ENCODE measurements at regions not wholly inside any gene's neighbourhood (a gene's known extent, or its start where the extent isn't known, plus 50 kb on each side); places are given as distances from the start of the nearest gene placed in this dataset.
A peak's percentile ranks its signal among the peaks of the same experiment; 100 is the strongest.
"Not testable (repeated sequence)": the region's sequence is repeated elsewhere in the genome, so short reads cannot be mapped to it uniquely, and the experiment has no call there.

DNA sequence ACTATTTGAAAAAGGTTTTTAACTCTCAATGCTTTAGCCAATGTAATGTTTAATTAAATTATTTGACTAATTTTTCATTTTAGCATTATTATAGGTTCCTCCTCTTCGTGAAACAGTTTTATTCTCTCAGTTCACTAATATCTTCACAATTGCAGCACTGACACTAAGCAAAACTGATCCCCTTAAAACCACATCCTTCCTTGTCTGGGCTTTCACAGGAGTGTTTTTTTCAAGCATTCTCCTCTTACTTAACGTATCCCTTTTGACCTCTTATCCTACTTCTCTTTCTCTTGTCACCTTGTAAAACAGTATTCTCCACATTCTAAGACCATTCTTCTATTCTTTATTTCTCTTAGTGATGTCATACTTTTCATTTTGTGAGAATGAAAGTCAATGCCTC, 112.8 kb downstream of the DSC3 start:
- no peak for DNase-seq

DNA sequence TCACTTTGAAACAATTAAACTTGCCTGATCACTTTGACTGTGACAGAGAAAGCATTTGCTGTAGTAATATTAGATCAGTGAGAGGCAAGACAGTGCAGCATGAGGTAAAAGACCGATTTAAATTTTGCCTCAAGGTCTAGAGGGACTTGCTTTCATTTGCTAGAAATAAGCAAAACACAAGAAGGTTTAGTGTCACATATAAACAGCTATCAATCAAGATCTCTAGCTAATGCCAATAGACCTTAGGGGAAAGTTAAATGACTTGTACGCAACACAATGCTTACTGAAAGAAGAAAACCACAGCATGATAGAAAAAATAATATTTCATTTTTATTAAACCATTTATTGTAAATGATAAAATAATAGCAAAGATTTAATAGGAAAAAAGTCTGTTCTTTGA, 113.5 kb downstream of the DSC3 start:
- DNase-seq = no peak

DNA sequence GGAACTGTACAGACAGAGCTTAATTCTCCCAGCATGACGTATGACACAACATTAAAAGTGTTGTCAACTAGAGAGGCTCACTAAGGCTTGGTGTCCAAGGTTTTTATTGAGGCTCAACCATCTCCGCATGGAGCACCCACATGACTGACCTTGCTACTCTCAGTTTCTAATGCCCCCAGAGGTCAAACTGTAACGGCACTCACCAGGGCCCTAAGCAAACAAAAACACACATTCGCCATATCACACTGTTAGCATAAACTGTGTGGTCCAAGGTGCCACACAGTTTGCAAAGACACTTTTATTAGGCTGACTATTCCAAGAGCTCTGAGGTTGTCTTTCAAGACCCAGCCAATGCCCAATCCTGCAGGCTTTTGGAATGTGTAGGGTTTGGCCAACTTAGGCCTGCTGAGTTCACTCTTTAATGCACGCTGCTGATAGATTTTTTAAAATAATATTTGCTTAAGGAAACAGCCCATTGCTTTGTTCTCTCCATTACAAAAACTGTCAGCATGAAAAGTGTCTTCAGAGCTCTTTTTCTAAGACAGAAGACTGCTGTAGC, 114.9 kb downstream of the DSC3 start:
- no peak for DNase-seq

DNA sequence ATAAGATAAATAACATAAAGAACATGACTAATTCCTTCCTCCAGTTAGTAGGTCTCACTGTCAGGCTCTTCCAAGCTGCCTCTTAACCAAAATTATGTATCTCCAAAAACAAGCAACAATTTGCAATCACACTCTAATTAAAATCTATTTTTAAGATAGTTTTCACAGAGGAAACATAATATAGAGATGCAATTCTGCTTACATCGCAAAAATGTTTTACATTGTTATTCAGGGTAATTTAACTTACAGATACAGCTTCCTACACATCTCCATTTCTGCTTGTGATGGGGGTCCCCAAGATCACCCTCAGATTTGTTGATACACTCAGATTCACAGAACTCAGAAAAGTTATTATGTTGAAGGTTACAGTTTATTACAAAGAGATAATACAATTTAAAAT, 115.5 kb downstream of the DSC3 start:
- no peak for DNase-seq

DNA sequence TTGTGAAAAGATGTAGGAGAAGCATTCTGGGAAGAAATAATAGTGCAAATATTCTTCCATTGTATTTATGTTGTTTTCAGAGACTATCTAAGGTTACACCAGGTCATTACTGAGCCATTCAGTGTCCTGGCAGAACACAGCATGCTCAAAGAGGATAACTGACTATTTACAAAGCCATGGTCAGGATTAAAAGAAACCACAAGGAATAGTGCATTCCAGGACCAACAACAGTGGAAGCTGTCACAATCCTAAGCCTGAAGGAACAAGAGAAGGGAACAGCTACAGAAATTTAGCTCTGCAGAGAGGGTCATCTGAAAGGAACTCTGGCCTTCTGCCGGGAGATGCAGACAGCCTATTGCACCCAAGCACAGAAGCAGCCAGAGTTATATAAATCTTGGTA, 116.7 kb downstream of the DSC3 start:
- no peak for DNase-seq

DNA sequence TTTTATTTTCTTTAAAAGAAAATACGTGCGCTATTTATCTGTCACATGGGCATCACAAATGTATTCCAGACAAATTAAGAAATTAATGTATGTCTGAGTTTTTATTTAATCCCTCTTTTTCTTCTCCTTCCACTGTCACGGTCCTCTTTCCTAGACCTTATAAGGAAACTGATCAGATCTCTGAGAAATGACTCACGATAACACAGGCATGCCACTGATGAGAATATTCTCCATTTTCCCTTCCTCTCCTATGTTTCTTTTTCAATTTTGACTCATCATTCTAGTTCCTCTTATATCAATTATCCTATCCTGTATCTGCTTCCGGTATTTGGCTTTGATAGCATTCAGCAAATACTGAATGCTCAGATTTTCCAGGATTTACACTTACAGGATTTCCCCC, 121.8 kb downstream of the DSC3 start:
- DNase-seq = no peak

DNA sequence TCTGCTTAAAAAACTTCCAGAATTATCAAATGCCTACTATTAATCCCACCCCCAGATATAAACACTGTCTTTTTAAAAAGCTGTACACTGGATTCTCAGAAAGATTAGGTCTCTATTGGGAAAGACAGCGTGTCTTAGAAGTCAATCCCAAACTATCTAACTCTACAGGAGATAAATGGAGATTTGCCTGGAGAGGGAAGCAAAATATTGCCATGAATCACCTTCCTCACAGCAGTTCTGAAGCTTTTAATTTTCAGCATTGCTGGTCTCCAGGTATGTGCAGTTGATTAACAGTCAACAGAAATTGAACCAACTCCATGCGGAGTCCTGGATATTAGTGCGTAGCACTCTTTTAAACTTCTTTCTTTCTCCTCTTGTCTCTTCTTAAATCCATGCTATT, 122.2 kb downstream of the DSC3 start:
- DNase-seq = no peak

DNA sequence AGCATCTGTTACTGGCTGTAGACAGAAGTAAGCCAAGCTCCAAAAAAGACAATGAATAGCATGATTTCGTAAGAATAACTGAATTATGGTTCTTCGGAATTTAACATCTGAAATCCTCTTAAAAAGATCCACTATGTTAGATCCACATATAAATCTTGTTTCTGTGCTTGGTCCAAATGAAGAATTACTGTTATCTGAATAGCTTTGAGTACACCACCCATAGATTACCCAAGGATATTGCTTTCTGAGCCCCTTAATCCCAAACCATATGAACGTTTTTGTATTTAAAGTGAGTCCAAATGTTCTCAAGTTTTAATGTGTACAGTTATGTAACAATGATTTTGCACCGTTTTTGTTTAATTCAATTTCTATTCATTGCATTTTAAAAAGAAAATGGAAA, 124.9 kb downstream of the DSC3 start:
- DNase-seq = no peak

DNA sequence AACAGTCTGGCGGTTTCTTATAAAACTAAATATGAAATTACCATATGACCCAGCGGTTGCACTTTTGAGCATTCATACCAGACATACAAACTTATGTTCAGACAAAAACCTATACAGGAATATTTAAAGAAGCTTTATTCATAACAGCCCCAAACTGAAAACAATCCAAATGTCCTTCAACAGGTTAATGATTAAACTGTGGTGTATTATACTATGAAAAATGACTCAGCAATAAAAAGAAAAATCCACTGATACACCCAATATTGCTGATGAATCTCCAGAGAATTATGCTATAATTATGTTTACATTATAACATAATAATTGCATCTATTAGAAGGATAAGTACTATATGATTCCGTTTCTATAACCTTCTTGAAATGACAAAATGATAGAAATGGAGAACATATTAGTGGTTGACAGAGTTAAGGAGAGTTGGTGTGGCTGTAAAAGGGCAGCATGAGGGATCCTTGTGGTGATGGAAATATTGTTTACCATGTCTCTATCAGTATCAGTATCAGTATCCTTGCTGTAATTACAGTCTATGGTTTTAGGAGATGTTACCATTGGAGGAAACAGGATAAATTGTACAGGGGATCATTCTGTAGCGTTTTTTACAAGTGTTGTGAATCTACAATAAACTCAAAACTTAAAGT, 127.1 kb downstream of the DSC3 start:
- DNase-seq = no peak

DNA sequence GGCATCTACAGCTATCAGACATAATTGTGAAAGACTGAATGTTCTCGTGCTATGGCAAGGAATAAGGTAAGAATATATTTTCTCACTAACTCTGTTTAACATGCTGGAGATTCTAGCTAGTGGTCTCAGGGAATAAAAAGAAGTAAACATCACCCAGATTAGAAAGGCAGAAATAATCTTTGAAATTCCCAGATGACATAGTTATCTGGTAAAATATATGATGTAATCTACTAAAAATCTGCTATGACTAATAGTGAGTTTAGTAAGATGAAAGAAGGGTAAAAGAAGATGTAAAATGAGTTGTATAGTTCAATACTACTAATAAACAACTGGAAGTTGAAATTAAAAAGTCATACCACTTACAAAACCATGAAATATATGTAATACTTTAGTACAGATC, 134.2 kb downstream of the DSC3 start:
- no peak for DNase-seq

DNA sequence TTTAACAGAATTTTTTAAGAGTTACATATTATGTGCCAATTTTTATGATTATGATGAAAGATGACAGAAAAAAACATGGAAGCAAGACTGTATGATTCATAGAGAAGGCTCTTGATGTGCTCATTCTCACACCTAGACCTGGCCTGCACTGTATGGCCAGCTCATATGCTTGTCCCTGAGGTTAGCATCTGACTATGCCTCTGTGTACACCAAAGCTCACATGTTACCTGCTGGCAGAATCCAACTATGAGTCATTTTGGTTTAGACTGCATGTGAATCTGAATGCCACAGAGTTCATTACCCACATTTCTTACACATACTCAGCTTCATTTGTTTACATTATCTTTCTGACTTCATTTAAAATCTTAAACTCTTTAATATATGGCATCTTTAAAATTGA, 139.0 kb downstream of the DSC3 start:
- peak; percentile 46 for DNase-seq

DNA sequence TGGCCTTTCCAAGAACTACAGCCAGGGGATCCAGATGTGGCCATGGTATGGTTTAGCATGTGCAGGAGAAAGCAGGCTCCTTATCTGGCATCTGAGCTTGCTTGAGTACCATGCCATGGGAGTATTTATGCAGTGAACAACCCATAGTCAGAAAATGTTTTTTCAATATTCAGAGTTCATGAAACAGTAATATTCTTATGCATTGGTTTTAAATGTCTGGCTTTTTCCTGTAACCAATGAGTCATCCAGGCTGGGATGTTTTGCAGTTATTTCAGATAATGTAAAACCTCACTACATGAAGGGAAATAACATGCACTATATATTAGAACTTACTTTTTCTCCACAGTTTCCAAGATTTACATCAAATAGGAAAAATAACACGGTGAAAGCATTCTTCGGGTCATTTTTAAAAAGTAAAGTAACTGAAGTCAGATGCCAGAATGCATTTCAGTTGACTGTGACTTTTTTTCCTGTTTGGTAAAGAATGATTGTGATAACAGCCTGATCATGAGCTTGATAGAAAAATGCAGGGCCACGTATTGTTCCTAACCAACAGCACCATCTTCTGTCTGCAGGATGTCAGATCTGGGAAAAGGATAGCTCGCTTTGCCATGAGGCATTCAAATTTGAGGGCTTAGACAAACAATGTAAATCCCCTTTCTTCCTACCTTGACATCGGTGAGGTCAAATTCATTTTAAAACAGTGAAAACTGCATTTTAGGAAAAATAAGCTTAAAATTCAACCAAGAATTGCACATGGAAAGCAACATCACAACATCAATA, 152.8 kb downstream of the DSC3 start:
- peak; percentile 7 for DNase-seq

DNA sequence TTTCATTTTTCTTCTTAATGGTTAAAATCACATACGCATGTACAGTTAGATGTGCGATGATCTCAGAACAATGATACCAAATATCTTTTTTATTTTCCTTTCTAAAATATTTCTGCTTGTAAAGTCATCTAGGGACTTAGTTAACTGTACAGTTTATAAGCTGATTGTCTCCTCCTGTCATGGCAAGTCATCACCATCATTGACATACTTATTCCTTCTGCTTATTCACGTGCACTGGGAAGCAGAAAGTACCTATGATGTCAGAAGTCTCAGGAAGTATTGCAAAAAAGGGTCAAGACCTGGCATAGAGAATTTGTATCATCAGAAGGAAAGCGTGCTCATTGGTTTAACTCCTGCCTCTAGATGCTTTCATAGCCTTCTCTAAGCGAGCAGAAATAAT, 154.2 kb downstream of the DSC3 start:
- no peak for DNase-seq

DNA sequence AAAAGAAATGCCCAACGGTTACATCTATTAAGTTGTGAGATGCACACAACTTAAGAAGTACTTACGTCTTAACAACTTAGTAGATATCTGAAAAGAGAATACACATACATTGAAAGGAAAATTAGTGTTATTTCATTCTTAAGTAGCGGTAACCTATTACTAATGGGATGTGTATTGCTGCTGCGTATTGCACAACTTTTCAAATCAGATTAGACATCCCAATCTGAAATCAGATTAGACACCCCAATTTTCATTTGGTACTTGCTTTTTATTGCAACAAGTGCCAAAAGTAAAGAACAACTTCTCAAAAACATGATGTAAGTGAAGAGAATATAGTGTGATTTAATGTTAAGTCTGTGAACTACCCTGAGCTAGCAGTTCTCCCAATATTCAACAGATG, 155.5 kb downstream of the DSC3 start:
- DNase-seq = no peak

DNA sequence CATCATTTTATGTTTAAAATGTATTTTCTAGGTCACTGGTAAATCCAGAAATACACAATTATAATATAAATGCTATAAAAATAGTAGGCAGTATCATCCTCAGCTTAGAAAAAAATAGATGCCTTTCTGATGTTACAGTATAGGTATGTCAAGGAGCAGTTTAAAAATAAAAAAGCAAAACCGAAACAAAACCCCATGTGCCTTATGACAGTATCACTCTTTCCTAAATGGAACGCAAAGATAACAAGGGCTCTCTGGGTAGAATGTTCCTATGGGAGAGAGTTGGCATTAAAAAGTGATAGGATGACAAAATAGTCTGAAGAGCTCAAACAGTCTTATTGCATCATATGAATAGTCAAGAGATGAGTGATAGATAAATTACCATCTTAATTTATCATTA, 172.1 kb downstream of the DSC3 start:
- DNase-seq = no peak

DNA sequence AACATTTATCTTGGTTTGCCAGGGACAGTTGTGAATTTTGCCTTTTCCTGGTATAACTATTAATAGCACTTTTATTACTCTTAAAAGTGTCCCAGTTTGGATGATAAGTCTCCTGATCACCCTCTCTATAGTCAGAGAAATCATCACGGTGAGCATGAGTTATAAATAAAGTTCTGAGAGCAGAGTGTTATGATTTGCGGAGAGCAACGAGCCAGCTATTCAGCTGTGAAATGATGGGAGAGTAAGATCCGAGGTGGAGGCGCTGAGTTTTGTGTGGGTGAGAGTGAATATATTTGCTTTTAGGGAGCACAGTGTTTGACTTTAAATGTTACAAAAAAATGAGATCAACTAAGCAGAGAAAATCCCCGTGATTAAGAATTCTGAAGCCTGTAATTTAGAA, 179.6 kb downstream of the DSC3 start:
- DNase-seq = no peak

DNA sequence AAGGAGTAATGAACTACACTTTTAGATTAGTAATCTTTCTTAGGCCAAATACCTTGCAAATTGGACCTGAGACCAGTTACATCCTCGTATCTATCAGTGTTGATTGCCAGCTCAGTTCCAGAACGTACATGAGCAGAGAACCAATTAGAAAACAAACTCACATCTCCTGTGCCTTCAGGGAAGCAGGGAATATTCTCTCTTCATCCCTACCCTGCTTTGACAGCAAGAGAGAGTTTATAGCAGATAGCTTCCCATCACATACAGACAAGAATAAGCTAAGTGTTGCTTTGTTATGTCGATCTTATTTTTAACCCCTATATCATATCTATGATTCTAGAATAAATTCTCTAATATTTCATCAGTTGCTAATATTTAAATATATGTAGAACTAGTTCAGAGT, 181.8 kb downstream of the DSC3 start:
- DNase-seq = no peak

DNA sequence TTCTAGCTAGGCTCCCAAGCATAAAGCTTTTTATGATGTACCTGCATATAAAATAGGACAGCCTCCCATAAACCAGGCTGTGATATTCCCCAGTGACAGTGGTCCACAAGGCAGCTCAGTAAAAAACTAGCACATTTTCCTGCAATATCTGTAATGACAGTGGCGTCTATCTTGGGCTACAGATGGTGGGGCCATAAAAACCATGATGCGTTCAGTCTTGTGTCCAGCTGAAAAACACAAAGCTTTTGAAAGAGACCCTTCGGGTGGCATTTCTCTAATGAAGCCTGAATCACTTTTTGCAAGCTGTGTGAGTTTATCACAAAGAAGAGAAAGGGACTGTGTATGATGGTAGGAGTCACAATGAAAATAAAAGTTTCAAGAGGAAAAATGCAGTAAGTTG, 183.5 kb downstream of the DSC3 start:
- no peak for DNase-seq

DNA sequence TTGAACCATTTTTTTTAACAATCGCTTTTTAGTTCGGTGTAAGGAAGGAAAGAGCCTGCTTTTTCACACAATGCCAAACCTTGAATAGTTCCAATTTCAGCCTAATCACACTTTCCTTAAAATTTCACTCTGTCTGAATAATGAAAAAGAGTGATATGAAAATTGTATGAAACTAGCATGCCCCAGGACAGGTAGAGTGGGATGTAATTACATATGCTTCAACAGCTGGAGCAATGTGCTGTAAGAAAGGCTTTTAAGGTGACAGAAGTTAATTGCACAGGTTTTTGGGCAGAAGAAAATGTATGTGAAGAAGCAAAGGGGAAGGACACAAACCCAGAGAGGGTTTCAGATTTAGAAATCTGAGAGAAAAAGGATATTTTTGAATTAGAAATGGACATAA, 184.0 kb downstream of the DSC3 start:
- DNase-seq = no peak

DNA sequence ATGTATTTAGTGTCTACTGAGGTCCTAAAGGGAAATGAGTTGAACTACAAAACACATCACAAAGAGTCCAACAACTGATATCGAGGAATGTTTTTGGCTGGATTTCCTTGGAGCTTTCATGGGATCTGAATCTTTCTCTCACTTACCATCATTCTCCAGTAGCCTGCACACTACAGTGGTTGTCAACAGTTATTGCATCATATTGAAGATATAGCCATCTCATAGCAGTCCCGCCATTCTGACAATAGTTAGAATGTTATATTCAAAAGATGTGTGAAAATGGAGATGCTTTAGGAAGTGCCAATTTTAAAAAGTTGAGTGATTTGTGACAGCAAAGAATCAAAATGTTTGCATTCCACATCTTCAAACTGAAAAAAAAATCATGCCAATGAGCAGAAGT, 186.8 kb downstream of the DSC3 start:
- no peak for DNase-seq

DNA sequence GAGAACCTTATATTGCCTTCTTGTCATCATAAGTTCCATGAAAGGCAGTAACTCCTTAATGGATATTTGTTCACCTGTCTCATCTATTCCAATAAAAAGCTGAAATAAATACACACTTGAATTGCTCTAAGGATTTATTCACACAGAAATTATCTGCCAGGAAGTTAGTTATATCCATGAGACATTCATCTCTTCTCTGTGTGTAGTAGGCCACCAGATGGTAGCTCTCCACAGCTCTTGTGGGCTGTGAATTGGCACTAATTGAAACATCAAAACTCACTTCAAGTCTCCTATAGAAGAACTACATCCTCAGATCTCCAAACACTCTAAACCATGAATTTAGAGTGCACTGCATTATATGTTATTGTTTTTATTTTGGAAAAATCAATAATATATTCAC, 189.6 kb downstream of the DSC3 start:
- no peak for DNase-seq

DNA sequence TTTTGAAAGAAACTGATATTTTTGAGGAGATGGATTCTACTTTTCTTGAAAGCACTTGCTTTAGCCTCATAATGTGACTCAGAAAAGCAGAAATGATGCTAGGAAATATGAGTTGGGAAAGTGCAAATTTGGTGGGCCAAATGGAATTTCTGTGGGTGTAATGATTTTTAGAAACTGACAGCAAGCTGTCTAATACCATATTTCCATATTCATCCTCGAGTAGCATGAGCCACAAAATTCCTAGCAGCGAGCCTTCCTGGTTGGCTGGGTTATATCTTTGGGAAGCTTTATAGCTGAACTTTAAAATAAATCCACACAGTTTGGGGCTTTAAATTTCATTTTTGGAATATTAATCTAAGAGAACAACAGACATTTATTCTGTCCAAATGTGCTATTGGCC, 190.0 kb downstream of the DSC3 start:
- DNase-seq = no peak

DNA sequence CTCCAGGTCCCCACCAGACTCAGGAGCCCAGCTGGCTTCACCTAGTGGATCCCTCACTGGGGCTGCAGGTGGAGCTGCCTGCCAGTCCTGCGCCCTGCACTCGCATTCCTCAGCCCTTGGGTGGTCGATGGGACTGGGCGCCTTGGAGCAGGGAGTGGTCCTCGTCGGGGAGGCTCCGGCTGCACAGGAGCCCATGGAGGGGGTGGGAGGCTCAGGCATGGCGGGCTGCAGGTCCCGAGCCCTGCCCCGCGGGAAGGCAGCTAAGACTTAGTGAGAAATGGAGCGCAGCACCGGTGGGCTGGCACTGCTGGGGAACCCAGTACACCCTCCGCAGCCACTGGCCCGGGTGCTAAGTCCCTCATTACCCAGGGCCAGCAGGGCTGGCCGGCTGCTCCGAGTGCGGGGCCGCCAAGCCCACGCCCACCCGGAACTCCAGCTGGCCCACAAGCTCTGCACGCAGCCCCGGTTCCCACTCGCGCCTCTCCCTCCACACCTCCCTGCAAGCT, 203.4 kb downstream of the DSC3 start:
- DNase-seq = not testable (repeated sequence)

DNA sequence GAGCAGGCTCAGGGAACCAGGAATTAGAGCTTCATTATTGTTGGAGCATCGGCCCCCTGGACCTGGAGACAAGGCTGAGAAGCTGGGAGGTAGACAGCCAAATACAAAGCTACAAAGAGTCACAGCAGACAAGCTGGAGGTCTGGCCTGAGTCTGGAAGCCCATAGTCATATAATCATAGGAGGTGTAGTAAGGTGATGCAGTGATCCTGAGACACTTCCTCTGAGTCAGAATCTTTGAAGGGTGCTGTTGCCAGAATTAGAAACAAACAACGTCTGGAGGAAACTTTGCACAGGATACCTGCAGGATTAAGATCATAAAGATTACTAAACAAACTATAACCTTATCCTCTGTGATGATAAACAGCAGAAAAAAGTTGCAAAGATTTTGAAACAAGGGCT, 213.8 kb downstream of the DSC3 start:
- DNase-seq = no peak

DNA sequence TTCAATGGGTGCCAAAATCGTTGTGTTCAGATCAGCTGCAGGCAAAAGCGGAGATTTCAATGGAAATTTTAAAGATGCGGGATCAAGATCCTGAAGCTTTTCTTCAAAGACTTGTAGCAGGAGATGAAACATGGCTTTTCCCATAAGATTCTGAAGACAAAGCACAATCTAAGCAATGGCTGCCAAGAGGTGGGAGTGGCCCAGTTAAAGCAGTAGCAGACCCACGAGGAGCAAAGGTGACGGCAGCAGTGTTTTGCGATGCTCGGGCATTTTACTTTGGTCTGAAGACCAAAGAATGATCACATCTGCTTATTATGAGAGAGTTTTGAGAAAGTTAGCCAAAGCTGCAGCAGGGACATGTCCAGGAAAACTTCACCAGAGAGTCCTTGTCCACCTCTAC, 222.9 kb downstream of the DSC3 start:
- no peak for DNase-seq

Measured in fibroblast of skin of right biceps (primary cell).